IPS DF 19.7 (cell line): ENCODE measurements at regions not wholly inside any gene's neighbourhood (a gene's known extent, or its start where the extent isn't known, plus 50 kb on each side); places are given as distances from the start of the nearest gene placed in this dataset.

Experiments
- DNase-seq: peaks from one replicate; pipeline ENCODE4 v3.0.0-alpha.2; 2013; ENCODE audit warnings: low read depth, low spot score

DNA sequence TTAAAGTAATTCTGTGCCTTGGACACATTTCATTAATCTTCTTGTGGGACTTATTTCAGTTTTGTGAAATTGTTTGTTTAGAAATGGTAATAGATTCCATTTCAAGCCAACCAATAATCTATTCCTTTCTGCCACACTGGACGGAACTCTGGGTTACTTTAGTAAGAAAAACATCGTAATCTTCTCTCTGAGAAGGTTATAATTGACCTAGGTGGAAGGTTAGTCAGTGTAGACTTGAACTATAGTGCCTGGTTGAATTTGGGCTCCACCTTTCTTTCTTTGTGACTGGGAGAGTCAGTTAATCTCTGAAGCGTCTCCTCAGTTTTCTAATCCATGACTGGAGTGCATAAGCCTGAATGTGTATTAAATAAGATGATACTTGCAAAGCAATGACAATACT is 89.7 kb upstream of the PRLR start:
- DNase-seq, result no peak

DNA sequence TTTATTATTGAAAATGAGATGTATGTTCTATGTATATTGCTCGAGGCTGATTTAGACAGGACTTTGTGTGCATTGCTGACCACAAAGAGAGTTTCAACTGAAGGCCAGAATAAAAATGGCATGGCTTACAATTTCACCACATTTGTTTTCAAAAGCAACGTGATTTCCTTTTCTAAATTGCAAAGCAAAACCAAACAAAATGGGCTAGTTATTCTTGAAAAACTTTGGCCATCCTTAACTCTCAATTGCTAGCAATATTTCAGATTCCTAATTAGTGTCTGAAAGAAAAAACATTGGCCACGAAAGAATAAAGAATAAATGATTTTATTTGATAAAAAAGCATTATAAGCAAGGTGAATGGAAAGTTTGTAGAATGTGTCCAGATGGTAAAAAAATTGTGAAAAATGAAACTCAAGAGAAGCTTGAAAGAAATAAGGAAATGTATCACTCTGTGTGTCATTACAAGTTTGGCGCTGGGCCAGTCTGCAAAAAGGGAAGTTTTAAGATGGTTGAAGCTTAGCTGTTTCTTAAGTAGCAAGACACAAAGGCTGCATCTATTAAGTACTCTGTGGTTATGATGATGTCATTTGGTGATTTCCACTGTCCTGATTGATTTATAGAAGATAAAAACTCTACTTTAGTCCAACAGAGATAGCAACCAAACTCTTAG is 89.2 kb upstream of the PRLR start:
- DNase-seq, result no peak

DNA sequence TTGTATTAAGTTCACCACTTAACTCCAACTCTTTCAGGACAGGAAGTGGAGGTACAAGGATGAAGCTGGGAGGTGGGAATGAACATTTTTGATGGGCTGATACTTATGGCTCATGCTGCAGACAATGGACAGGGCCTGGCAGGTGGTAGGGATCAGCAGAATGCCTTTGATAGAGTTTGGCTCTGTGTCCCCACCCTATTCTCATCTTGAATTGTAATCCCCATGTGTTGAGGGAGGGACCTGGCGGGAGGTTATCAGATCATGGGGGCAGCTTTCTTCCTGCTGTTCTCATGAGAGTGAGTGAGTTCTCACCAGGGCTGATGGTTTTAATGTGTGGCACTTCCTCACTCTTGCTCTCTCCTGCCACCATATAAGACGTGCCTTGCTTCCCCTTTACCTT is 87.3 kb upstream of the PRLR start:
- DNase-seq, result no peak

- no peak for DNase-seq
These were observed 86.5 kb upstream of the PRLR start for GRCh38 chr5:35316611-35317274.

- no peak for DNase-seq
These were observed 83.0 kb upstream of the PRLR start for GRCh38 chr5:35313291-35313690.

- no peak for DNase-seq
These were observed 82.0 kb upstream of the PRLR start for GRCh38 chr5:35312267-35312666.

DNA sequence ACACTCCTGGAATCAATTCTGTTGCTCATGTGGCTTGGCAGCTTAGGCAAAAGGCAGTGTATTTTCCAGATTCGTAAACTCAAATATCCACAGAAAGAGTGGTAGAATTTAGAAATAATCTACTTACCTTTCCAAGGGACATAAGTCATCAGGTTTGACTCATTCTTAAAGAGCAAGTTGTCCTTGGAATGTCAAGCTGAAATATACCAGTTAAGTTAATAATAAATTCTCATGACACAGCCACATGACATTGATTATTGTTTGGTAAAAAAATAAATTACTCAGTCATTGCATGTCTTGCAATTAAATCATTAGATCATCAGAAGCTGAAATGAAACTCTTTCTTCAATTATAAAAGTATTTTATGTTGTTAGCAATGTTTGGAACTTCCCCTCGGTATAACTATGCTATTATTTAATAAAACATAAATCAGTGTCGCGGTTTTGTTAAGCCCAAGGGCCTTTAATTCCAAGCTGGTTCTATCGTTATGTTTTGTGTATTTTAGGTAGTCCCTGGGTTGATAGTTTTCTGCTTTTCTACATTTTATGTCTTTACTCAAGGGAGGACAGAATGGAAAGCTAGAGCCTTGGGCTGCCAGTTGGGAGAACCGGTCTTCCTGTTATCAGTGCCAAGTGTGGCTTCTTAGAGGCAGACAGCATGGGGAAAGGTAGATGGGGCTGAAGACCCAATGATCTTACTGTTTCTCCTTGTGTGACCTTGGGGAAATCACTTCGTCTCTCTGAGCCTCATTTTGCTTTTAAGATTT is 79.3 kb upstream of the PRLR start:
- no peak for DNase-seq

- no peak for DNase-seq
These were observed 78.1 kb upstream of the PRLR start for GRCh38 chr5:35308421-35308820.

DNA sequence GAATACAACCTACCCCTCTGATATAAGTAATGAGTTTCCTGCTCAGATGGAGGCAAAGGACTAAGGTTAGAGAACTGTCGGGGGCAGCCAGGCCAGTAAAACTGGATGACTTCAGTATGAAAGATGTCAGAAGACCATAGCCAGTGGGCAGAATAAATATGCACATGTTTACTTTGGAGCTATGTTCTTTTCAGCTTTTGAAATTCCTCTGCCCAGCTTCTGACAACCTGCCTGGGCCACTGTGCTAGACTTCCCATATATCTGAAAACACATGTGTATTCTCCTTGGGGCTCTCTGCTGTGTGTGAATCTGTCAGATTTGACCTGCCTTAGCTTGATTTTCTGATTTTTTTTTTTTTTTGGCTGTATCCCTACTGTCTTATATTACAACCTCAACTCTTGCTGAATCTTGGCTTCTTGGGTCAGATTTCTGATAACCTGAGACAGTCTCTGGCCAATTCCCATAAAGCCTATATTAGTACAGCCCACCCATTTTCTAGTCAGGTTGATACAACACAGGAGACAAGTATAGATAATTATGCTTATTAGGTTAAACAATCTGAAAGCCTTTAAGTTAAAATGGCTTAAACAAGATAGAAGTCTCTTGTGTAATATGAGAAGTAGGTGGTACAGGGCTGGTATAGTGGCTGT is 76.6 kb upstream of the PRLR start:
- DNase-seq, result no peak

DNA sequence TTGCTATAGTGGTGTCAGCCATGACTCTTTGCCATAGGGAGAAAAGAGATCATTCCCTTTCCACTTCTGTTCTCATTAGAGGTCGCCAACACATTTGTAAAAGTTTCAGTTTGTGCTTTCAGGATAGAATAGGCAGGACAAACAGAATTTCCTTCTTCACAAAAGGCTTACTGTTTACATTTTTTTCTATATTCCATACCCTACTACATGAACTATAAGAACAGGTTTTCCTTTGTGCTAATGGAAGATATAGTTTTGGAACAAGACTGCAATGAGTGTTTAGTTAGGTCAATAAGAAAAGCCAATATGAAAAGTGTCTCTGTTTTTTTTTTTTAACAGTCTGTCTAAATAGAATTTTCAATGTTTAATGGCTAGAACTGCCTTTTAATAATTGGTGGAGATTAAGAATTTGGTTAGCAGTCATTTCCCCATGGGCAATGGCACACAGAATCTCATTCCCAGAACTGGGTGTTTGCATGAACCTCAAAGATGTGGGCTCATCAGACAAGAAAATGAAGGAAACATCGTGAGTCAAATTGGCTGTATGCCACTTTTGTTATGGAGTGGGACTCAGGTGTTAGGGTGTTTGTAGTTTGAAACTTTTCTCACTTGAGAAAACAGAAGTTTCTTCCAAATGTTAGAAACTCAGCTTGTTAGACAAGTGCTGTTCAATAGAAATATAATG is 75.2 kb upstream of the PRLR start:
- no peak for DNase-seq

GRCh38 chr5:35304291-35304690 is 74.0 kb upstream of the PRLR start:
- no peak for DNase-seq

DNA sequence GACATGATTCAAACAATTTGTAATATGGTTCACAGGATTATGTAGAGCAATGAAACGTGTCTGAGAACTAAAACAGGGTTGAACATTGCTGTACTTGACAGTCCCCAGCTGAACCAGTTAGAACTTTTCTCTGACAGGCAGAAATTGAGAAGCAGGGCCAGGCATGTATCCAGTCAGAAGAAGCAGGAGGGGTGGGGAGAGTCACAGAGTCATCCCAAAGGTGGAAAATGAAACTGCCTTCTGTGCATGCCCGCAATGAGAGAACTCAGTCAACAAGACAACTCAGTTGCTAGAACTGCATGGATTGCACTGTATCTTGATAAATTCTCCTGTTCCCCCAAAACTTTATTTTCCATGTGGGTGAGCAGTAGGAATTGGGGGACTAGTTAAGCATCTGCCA is 72.9 kb upstream of the PRLR start:
- DNase-seq, result no peak

- no peak for DNase-seq
These were observed 72.3 kb upstream of the PRLR start for GRCh38 chr5:35302544-35302943.

DNA sequence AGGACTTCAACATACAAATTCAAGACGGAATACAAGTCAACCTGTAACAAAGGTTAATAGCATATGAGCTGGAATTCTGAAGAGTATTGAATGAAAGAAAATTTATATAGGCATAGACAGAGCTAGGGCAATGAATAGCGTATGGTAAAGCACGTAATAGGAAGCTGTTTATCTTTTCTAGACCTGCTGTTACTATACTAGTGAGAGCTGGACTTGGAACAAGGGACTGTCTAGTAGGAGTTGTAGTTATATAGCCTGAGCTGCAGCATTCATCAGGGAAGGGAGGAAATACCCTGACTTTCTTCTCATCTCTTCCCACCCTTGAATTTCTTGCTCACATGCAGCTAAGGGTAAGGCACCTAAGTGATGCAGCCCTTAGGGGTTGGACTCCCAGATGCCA is 67.5 kb upstream of the PRLR start:
- no peak for DNase-seq

- no peak for DNase-seq
These were observed 64.7 kb upstream of the PRLR start for GRCh38 chr5:35294976-35295375.

GRCh38 chr5:35294017-35294416 is 63.7 kb upstream of the PRLR start:
- DNase-seq, result no peak

DNA sequence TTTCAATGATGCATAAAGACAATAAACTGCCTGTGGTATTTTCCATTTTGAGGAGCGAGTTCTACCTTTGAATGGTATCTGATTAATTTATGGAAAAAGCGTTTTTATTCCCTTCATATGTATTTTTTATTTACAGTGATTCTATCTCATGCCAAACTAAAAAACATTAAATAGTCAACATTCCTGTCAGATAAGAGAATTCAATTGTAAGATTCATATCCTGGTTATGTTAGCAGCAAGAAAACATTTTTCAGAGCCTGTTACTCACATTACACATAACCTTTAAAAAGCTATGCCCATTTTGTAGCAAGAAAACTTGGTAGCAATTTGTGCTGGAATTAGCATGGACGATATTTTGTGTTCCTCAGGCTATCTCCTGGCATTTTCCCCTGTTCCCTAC is 55.1 kb upstream of the PRLR start:
- DNase-seq, result no peak

DNA sequence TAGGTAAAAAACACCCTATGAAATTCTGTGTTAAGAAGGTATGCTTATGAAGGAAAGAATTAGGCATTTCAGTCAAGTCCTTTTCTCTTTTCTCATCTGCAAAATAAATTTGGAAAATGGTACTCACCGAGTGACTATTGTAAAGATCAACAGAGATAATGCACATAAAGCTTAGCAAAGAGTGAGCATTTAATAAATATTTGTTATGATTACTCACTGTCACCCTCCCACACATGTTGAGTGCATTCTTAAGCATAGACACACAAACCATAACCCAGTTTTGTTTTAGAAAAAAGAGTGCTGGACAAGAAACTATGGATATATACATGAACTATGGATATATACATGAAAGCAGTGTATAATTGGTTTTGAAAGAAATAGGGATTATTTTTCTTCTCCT is 54.7 kb upstream of the PRLR start:
- no peak for DNase-seq

- DNase-seq, result no peak
These were observed 54.1 kb upstream of the PRLR start for GRCh38 chr5:35284364-35284763.

DNA sequence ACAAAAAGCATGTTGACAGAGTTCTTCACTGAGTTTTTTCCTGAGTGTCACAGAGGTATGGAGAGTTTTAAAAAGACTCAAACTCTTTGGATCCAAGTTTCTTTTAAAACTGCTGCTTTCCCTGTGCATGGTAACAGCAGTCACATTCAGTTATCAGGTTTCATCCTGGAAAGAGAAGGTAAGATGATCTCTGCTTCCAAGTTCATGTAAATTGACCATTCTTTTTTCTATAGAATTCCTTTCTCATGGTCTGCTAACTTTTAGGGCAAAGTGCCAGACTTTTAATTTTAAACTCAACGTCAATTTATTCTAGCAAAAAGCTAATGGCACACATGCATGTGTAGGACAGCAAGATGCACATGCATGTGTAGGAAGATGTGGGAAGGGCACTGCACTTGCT is 52.5 kb upstream of the PRLR start:
- no peak for DNase-seq

DNA sequence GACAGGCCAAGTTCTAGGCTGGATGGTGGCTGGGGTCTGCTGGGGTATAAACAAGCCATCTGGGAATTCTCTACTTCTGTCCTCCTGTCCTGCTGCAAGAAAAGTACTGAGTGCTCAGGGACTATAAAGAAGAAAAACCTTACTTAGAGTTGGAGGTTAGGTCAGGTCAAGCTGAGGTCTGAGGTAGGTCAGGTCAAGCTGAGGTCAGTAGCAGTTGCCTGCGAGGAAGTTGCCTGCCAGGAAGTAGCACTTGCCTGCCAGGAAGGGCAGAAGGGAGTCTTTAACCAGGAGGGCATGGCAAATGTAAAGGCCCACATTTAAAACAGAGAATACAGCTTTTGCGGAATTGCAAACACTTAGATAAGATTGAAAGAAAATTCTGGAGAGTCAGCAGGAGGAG is 51.3 kb upstream of the PRLR start:
- no peak for DNase-seq
